ENCODE measurements at regions not wholly inside any gene's neighbourhood (a gene's known extent, or its start where the extent isn't known, plus 50 kb on each side); places are given as distances from the start of the nearest gene placed in this dataset.

GRCh38 chr17:428414-428813 lies 75.8 kb upstream of the RPH3AL start:
- TF ChIP-seq CTCF (IDR thresholded peaks at IDR 0.05 in 8 of 11, conservative IDR thresholded peaks at IDR 0.05 in 3 of 11) (no peak), POLR2A (IDR thresholded peaks at IDR 0.05) (no peak)
